HG02763 (cell line): ENCODE measurements at regions not wholly inside any gene's neighbourhood (a gene's known extent, or its start where the extent isn't known, plus 50 kb on each side); places are given as distances from the start of the nearest gene placed in this dataset.

Experiments
- ATAC-seq: cut with Tn5 transposase; IDR thresholded peaks from one replicate; pipeline ENCODE4 v1.9.1; 2021; ENCODE audit warnings: mild to moderate bottlenecking, moderate library complexity; ENCODE audit not compliant: unreplicated experiment

DNA sequence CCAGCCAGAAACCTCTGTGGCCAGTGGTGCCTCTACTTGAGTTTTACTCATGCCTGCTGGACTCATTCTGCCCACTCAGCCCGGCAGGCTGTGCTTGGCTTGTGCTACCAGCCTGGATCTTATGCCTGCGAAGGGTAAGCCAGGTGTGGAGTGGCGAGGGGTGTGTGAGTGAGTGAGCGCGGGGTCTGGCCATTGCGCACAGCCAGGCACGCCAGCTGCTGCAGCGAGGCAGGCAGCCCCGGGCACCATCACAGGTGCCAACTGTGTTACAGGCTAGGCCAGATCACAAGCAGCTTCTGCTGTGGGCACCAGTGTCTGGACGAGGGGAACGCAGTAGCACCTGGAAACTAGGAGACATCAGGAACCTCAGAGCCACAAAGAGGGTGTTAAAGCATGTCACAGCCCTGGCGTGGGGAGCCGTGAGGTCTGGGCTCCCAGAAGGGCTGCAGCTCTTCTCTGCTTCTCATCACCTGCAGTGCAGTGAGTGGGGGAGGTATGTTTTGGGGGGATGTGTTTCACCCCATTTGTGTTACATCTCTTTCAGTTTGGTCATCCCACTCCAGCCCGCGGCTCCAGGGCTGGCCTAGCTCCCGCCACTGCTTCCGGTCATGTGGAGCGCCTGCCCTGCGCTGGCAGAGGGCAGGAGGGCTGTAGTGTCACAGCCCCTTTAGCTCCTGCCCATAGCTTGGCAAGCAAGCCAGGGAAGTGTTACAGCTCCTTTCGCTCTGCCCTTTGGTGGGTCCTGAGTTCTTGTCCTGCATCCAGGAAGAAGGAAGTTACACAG, 379.7 kb upstream of the IMPG1 start:
- ATAC-seq: no peak

DNA sequence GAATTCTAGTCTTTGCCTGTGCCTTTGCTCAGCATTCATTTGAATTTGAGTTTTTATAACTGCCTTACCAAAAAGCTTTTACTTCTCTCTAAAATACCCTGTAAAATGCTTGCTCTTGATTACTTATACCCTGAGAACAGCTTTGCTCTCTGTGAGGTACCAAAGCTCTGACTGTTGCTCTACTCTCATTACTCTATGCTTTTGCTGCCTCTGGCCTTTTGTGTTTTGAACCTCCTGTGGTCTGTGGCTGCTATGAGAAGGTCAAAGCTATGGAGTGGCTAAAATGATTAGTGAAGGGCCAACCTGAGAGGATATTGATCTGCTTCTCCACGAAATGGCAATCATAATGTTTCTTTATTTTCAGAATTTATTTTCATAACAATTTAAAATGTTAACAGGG, 375.6 kb upstream of the IMPG1 start:
- ATAC-seq: no peak

DNA sequence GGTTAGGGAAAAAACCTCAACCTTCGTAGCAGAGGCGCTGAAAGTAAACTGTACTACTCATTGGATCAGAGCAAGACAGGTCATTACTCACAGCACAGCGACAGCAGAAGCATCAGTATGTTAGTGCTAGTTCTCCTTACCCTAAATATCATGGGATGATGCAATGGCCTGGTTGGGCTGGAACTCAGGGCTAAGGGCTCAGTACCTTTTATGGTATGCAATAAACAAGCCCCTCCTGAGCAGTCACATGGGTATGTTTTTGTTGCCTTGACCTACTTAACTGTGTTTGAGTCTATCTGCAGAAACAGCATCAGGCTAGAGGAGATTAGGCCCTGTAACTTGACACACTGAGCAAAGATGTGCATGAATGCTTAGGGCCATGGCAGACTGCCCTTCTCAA, 369.4 kb upstream of the IMPG1 start:
- ATAC-seq: no peak

DNA sequence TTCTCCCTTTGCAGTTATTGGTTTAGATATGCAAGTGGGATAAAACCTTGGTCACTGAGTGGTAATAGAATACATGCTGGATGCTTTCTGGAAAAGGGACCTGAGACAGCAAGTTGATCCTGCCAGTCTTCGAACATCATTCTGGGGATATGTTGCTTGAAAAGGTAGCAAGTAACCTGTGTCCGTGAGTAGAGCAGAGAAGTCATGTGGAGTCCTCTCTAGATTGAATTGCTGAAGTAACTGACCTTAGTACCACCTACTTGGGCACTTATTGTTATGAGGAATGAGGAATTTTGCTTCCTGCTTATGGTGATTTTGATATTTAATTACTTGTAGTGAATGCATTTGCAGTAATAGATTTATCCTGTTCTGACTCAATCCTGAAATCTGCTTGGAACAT, 367.3 kb upstream of the IMPG1 start:
- ATAC-seq: no peak

DNA sequence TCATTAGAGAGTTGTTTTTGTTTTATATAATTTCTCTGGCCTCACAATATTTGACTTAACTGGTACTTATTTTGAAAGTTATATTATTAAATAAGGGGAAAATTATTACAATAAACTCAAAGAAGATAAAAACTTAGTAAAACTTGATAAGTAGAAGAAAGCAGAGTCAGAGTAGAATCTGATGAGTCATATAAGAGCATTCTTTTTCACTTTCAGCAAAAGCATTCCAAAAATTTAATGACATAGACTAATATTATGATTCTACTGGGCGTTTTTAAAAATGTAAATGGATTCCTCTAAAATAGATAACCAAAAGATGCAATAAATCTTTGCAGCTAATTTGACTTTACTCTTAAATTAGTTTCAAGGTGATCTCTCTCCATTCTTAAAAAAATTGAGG, 366.3 kb upstream of the IMPG1 start:
- ATAC-seq: no peak

DNA sequence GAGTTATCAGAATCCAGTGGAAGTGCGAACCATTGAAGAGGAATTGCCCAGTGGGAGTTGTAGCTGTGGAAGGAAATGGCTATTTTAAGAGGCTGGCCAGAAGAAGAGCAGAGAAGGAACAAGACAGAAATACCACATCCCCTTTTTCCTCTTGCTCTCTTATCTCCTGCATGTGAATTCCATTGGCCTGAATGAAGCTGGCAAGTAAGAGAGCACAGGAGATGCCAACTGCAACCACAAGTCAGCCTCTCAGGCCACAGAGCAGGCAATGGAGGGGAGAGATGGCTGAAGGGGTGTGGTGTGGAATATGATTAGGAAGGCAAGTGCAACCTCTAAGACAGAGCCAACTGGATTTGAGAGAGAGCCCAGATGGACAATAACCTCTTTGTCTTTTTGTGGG, 362.7 kb upstream of the IMPG1 start:
- no peak for ATAC-seq

DNA sequence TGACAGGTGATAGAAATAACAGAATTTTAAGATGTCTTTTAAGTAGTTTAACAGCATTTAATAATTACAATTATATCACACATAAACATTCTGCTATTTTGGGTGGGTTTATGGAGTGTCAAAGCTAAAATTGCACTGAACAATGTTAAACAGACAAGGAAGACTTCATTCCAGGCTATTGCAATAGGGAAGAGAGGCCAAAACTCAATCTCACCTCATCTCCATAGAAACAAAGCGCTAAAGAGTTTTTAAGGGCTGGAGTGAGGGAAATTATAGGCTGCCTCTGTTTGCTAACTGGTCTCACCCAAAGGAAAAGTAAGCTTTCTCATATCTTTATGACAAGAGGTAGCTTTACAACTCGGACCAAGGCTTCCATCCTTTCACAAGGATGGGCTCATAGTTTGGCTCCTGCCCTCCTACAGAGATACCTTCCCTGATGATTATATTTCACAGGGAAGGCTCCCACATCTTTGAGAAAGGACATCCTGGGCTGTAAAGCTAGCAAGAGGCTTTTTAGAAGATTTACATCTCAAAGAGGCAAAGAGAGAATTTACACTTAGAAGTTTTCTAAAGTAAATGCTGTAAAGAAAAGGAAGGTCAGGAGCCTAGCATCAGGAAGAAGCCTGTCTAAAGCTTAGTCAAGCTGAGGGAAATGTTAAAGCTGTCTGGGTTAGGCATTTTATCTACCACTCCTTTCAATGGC, 350.2 kb upstream of the IMPG1 start:
- ATAC-seq: no peak

DNA sequence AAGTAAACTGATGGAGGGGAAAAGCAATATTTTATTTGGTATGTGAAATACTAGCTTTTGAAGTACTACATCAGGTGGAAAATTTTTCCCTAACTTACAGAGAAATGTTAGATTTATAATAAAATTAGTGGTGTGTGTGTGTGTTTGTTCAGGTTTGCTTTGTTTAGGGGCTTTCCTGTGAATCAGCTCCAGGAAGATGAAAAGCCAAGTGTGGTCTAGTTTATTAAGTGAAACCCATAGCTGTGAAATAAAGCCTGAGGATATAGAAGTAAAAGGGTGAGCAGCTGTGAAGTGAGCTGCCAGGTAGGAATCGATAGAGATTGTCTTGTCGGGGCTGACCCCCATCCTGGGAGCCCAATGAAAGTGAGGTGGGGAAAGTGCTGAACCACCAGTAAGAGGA, 347.6 kb upstream of the IMPG1 start:
- ATAC-seq: no peak

DNA sequence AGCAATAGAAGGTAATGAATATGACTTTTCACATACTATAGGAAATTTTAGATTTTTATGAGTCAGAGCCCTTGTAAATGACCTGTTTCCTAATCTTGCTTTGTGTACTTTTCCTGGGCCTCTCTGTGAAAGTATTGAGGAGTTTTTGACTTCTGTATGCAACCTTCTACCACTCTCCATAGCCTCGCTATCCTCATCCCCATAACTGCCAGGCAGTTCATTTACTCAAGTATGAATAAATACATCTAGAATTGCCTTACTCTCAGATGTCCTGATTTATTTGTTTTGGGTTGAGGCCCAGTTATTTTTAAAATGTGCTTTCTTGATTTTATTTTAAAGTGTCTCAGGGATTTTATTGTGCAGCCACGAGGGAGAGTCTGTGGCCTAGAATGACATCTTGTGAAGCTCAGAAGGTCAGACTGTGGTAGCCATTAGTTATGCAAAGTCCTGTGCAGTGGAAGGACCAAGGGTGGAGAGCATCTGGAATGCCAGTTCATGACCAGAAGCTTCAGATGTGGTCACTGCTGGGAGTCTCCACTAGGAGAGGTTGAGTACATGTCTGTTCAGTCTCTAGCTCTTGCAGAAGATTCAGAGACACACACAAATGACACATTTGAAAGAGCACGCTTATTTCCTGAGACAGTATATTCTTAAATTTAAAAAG, 346.2 kb upstream of the IMPG1 start:
- no peak for ATAC-seq

DNA sequence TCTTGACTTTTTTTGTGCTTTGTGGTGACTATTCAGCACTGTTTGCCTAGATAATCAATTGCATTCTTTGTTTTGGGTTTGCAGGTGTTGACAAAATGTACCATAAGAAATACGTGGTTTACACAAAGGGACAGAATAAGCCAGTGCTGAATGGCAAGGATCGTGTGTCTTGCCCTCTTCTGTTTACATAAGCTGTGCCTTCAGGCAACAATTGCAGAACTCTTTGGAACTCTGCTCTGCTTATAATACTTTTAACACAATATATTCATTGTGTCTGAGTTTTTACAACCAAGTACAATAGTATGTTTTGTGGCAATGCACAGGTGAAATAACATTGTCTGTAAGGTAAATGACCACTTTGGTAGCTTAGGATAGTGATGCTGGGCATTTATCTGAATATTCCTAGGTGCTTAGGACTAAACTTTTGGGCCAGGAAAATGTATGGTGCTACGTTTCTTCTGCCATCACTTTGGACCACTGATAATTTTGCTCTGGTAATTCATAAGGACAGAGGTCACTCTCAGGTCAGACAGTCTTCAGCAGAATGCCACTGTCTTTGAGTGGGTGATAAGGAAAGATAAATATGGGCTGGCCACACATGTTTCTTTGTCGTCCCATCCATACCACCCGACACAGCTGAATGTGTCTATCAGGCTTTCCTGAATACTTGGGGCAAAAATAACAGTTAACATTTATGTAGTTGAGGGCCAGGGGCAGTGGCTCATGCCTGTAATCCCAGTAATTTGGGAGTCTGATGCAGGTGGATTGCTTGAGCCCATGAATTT, 344.6 kb upstream of the IMPG1 start:
- no peak for ATAC-seq

DNA sequence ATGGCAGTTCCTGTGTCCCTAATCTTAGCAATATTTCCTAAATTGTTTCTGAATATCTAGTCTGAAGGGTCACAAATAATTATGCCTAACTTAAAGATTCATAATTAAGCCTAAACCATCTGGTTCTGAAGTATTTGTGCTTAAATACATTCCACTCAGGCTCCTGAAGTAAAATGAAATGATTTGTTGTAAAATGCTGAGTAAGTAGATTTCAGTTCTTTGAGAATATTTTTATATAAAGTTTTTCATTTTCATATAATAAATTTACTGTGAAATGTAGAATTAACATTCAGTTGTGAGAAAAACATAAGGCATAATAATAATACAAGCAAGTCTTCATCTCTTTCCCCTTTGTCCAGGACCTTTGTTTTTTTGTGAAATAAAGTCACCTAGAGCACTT, 330.6 kb upstream of the IMPG1 start:
- no peak for ATAC-seq

DNA sequence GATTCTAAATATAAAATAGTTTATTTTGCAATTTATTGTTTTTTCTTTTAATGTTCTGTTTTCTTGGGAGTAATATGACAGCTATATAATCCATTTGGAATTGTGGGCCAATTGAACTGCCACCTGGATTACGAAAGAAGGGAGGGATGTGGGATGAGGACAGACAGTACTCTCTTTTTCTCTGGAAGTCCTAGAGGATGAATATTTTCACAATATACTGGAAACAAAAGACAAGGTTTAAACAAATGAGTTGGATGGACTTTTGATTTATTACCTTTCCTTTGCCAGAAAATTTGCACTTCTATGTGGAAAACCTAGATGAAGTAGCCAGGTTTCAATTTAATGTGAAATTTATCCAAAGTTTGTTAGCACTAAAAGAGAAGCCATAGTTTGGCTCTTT, 325.5 kb upstream of the IMPG1 start:
- no peak for ATAC-seq

DNA sequence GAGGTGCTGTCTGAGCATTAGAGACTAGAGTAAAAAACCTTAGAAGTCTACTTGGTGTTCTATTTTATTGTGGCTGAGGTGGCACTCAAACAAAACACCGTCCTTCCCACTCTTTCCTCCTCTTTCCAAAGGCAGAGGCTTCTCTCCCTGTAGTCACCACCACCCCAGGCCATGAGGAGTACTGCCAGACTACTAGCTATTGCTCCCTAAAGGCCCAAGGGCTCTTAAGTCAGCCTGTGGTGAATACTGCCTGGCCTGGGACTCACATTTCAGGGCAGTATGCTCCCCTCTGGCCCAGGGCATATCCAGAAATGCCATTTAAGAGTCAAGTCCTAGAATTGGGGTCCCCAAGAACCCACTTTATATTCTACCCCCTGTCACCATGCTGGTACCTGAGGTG, 309.7 kb upstream of the IMPG1 start:
- no peak for ATAC-seq

DNA sequence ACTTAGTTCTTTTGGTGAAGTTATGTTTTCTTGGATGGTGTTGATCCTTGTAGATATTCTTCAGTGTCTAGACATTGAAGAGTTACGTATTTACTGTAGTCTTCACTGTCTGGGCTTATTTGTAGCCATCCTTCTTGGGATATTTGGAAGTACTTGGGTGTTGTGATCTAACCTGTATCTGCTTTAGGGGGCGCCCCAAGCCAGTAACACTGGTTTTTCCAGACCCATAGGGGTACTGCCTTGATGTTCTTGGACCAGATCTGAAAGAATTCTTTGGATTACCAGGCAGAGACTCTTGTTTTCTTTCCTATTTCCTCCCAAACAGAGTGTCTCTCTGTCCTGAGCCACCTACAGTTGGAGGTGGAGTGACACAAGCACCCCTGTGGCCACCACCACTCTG, 309.1 kb upstream of the IMPG1 start:
- ATAC-seq: no peak

DNA sequence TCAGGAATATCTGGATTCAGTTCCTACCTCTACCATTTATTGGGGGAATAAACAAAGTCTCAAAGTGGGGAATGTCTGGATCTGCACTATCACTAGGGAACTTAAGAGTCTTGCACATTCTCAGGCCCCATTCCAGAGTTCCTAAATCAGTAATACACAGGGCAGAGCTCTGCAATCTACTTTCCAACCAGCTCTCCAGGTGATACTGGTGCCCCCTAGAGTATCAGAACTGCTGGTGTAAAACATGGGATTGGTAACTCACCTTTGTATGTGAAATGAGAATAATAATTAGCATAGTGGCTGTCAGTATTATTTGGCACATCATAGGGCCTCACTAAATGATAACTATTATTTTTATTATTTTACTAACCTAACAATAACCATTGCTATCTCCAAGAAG, 278.8 kb upstream of the IMPG1 start:
- ATAC-seq: no peak

DNA sequence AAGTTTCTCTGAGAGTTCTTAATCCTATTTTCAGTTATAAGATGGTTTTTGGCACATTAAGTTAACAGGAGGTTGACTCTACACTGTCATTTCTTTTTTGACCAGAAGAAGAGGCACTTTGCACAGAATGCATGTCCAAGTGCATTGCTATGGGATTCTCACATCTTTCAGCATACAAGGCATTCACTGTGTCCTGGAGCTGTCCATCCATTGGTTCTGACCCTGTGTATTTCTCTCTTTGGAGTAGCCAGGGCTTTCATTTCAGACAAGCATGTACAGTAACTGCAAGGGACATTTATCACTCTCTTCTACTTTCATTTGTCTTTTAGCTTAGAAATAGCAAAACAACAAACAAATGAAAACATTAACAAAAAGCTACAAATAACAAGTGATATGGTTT, 275.1 kb upstream of the IMPG1 start:
- no peak for ATAC-seq

DNA sequence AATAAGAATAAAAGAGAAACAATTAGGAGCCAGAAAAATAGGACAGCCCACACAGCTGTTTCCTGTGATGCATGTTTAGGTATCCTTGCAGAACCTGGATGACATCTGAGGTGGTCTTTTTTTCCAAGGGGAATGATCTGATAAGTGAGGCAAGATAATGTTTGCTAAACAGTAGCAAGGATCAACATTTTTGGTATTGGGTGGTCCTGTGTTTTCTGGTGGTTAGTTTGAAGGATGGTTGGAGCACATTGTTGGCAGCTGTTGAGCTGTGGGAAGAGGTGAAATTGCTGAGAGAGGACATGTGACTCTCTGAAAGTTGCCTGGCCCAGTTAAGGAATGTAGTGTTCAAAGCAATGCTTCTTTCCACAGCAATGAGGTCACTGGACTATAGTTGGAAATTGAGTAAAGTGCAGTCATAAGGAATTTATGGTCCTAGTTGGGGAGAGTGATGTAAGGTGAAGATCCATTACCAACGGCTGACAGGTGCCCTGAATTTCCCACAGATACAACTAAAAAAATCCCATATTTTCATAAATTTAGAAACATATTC, 270.2 kb upstream of the IMPG1 start:
- no peak for ATAC-seq

DNA sequence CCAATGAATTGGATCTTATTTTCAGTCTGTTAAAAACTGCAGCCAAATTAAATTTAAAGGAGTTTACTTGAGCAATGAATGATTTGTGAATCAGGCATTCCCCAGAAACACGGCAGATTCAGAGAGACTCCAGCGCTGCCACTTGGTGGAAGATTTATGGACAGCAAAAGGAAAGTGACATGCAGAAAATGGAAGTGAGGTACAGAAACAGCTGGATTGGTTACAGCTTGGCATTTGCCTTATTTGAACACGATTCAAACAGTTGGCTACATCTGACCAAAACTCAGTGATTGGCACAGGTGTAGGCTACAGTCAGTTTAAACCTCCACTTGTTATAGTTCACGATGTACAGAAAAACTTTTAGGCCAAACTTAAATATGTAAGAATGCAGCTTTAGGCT, 257.6 kb upstream of the IMPG1 start:
- ATAC-seq: no peak

DNA sequence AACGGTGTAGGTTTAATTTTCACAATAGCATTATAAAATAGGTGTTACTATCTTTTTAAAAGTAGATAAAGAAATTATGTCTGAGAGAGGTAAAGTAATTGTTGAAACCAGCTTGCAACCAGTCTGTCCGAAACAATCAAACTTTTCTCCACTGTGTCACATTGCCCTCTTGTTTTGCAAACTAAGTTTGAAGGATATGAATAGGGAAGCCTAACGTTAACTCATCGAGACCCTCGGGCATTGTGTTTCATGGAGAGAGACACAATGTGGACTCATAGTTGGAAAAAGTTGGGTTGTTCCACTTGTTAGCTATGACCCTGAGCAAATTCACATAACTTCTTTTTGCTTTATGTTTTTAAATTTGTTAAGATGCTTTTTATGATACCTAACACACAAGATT, 254.4 kb upstream of the IMPG1 start:
- no peak for ATAC-seq
